DMS 273 (cell line): ENCODE measurements at regions not wholly inside any gene's neighbourhood (a gene's known extent, or its start where the extent isn't known, plus 50 kb on each side); places are given as distances from the start of the nearest gene placed in this dataset.
"Not testable (repeated sequence)": the region's sequence is repeated elsewhere in the genome, so short reads cannot be mapped to it uniquely, and the experiment has no call there.

Experiments used
- DNase-seq: peaks from one replicate; lab custom pipeline; 2025; ENCODE audit not compliant: unreplicated experiment; lab: John Stamatoyannopoulos, UW

DNA sequence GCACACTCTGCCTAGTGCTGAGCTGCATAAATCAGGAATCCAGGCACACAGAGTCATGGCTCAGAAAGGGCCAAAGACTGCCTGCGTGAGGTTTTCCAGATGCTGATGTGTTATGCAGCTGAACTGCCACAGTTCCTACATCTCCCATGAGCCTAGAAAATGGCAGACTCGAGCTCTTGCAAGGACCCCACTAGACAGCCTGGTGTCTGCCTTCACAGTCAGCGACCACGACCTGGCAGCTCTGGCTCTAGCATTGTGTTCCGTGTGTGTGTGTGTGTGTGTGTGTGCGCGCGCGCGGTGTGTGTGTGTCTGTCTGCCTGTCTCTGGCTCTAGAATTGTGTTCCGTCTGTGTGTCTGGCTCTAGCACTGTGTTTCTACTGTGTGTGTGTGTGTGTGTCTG is 203.6 kb upstream of the AGTR2 start:
- DNase-seq = no peak

DNA sequence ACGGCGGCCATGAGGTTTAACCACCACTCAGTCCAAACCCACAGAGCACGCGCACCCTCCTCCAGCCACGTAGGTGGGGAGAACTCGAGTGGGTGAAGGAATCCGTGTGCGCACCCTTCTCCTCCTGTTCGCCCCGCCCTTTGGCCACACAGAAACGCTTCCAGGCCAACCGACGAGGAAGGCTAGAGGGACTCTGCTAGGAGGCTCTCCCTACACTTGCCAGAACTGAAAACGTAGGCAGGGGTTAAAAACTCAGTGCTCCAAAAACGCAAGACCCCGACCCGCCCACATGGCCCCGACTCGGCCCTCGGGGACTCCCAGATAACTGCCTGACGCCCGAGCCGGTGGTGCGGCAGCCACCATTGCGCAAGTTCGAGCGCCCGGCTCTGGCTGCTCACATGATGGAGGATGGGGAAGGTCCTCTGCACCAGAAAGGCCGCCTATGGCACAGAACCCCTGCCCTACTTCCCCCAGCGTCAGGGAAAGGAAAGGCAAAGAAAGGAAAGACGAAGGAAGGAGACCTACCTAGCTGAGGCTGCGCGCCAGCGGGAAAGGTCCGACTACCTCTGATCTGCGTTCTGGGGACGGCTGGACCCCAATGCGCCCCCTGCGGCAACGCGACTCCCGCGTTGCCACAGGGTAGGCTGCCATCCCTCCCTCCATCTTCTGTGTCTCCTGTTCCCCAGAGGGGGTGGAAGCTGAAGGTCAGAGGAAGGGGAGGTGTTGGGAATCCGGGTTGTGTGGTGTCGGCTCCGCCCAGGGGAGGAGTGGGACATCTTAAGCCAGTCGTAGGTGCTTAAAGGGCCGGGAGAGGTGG is 201.9 kb upstream of the AGTR2 start:
- DNase-seq = peak; percentile 92

DNA sequence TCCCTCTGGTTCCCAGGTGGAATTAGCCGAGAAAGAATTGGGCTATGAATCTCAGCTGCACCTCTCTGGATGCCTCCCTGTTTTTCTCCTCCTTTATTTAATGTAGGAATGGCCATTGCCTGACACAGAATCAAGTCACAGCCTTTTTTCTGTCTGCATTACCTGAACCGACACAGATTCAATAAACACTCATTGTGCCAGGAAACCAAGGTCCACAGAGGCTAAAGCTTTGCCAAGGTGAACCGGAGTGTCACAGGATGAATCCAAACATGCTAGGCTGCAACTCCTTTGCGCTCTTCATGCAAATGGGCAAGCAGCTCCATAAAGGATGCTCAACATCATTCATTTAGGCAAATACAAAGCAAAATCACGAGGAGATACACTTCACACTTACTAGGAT is 199.8 kb upstream of the AGTR2 start:
- DNase-seq = no peak

DNA sequence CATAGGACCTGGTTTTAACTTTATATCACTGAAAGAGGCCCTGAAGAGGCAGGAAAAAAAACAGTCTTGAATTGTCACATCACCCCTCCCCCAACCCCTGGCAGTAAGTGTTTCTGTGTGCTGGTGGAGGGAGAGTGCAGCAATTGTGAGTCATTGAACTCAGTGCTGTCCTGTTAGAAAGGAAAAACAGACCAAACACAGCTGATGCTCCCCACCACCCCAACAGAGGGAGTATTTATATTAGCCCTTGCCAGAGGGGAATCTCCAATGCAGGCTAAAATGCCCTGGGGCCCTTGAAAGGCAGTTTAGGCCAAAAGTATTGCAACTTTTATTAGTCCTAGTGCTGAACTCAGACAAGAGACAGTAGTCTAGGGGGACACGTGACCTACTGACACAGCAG is 197.8 kb upstream of the AGTR2 start:
- DNase-seq = no peak

- no peak for DNase-seq
Measured at GRCh38 chrX:115978068-115978467, 192.5 kb upstream of the AGTR2 start.

- not testable (repeated sequence) for DNase-seq
Measured at GRCh38 chrX:115983148-115983547, 187.4 kb upstream of the AGTR2 start.

- DNase-seq = not testable (repeated sequence)
Measured at GRCh38 chrX:115987464-115987863, 183.1 kb upstream of the AGTR2 start.

DNA sequence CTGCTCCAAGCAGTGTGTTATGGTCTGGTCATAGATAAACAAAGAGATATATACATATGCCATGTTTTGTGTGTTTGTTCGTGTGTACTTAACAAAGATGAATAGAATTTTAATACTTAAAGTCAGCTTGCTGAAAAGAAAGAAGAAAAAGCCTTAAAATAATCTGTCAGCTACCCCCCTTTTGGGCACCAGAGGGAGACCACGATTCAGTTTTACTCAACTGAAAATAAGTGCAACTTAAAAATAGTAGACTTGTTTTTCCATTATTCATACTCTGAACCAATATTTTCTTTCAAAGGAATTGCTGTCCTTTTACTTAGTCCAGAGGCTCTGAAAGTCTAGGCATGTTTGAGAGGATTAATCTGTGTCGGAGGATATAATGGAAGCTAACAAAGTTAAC is 181.7 kb upstream of the AGTR2 start:
- DNase-seq = peak; percentile 23

- DNase-seq = no peak
Measured at GRCh38 chrX:115989686-115990085, 180.9 kb upstream of the AGTR2 start.

GRCh38 chrX:116009346-116009745 is 161.2 kb upstream of the AGTR2 start:
- no peak for DNase-seq

GRCh38 chrX:116009861-116010710 is 160.5 kb upstream of the AGTR2 start:
- DNase-seq = no peak

DNA sequence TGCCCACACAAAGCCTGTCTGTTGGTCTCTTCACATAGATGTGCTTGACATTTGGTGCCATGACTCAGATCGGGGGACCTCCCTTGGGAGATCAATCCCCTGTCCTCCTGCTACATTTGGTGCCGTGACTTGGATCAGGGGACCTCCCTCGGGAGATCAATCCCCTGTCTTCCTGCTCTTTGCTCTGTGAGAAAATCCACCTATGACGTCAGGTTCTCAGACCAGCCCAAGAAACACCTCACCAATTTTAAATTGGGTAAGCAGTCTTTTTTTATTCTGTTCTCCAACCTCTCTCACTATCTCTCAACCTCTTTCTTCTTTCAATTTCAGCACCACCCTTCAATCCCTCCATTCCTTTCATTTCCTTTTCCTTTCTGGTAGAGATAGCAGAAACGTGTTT is 159.6 kb upstream of the AGTR2 start:
- no peak for DNase-seq

- DNase-seq = no peak
Measured at GRCh38 chrX:116031331-116031730, 139.2 kb upstream of the AGTR2 start.
